NCI-H748 (cell line): ENCODE measurements at regions not wholly inside any gene's neighbourhood (a gene's known extent, or its start where the extent isn't known, plus 50 kb on each side); places are given as distances from the start of the nearest gene placed in this dataset.

Source experiments
- DNase-seq: peaks from one replicate; lab custom pipeline; 2025; ENCODE audit not compliant: unreplicated experiment; lab: John Stamatoyannopoulos, UW

- no peak for DNase-seq
Observed at GRCh38 chr15:91517491-91518200, 335.9 kb upstream of the SLCO3A1 start.

- no peak for DNase-seq
Observed at GRCh38 chr15:91520850-91521249, 332.7 kb upstream of the SLCO3A1 start.

GRCh38 chr15:91521548-91521947 lies 332.0 kb upstream of the SLCO3A1 start:
- no peak for DNase-seq

- DNase-seq = no peak
Observed at GRCh38 chr15:91521996-91522395, 331.5 kb upstream of the SLCO3A1 start.

GRCh38 chr15:91522605-91523332 lies 330.7 kb upstream of the SLCO3A1 start:
- no peak for DNase-seq

- DNase-seq = no peak
Observed at GRCh38 chr15:91523596-91523995, 329.9 kb upstream of the SLCO3A1 start.

- DNase-seq = no peak
Observed at GRCh38 chr15:91524534-91524933, 329.0 kb upstream of the SLCO3A1 start.

GRCh38 chr15:91525751-91526150 lies 327.8 kb upstream of the SLCO3A1 start:
- DNase-seq = no peak

- no peak for DNase-seq
Observed at GRCh38 chr15:91526424-91526823, 327.1 kb upstream of the SLCO3A1 start.

- DNase-seq = no peak
Observed at GRCh38 chr15:91528801-91529200, 324.7 kb upstream of the SLCO3A1 start.

- peak; percentile 12 for DNase-seq
Observed at GRCh38 chr15:91529534-91529933, 324.0 kb upstream of the SLCO3A1 start.

- no peak for DNase-seq
Observed at GRCh38 chr15:91530279-91530678, 323.2 kb upstream of the SLCO3A1 start.

- DNase-seq = no peak
Observed at GRCh38 chr15:91530956-91531582, 322.4 kb upstream of the SLCO3A1 start.

GRCh38 chr15:91534235-91534634 lies 319.3 kb upstream of the SLCO3A1 start:
- DNase-seq = no peak

- no peak for DNase-seq
Observed at GRCh38 chr15:91534976-91535375, 318.5 kb upstream of the SLCO3A1 start.

- DNase-seq = no peak
Observed at GRCh38 chr15:91535856-91536500, 317.5 kb upstream of the SLCO3A1 start.

GRCh38 chr15:91537856-91538255 lies 315.7 kb upstream of the SLCO3A1 start:
- peak; percentile 87 for DNase-seq

- DNase-seq = no peak
Observed at GRCh38 chr15:91538782-91539181, 314.7 kb upstream of the SLCO3A1 start.

- no peak for DNase-seq
Observed at GRCh38 chr15:91541286-91541685, 312.2 kb upstream of the SLCO3A1 start.

- no peak for DNase-seq
Observed at GRCh38 chr15:91542226-91542625, 311.3 kb upstream of the SLCO3A1 start.

- no peak for DNase-seq
Observed at GRCh38 chr15:91547356-91547755, 306.2 kb upstream of the SLCO3A1 start.

GRCh38 chr15:91548549-91548948 lies 305.0 kb upstream of the SLCO3A1 start:
- no peak for DNase-seq
